22Rv1 (cell line): ENCODE measurements at regions not wholly inside any gene's neighbourhood (a gene's known extent, or its start where the extent isn't known, plus 50 kb on each side); places are given as distances from the start of the nearest gene placed in this dataset.

ENCODE experiments used
- H3K27ac ChIP-seq: fragments of 450-650 bp; 2 replicates; pipeline ENCODE4 v1.5.1; 2017
- ZFX ChIP-seq: fragments of 450-650 bp; IDR thresholded peaks from 2 replicates; pipeline ENCODE4 v1.6.1; 2017; ENCODE audit warnings: antibody characterized with exemption, borderline replicate concordance
- TF ChIP-seq, protein P1 (sequence below): fragments of 450-650 bp; IDR thresholded peaks from 2 replicates; pipeline ENCODE4 v1.5.1; 2017; ENCODE audit warnings: mild to moderate bottlenecking

DNA sequence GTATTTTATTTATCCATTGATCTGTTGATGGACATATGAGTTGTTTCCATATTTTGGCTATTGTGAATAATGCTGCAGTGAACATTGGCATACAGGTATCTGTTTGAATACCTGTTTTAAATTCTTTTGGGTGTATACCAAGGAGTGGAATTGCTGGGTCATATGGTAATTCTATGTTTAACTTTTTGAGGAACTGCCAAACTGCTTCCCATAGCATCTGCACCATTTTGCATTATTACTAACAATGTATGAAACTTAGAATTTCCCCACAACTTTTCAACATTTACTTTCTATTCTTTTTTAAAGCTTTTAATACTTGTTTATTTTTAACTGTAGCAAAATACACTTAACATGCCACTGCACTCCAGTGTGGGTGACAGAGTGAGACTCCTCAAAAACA, 57.0 kb upstream of the MSN start:
- H3K27ac ChIP-seq: no peak overlapping the region
- no peak for TF ChIP-seq ZFX
- TF ChIP-seq, protein P1, sequence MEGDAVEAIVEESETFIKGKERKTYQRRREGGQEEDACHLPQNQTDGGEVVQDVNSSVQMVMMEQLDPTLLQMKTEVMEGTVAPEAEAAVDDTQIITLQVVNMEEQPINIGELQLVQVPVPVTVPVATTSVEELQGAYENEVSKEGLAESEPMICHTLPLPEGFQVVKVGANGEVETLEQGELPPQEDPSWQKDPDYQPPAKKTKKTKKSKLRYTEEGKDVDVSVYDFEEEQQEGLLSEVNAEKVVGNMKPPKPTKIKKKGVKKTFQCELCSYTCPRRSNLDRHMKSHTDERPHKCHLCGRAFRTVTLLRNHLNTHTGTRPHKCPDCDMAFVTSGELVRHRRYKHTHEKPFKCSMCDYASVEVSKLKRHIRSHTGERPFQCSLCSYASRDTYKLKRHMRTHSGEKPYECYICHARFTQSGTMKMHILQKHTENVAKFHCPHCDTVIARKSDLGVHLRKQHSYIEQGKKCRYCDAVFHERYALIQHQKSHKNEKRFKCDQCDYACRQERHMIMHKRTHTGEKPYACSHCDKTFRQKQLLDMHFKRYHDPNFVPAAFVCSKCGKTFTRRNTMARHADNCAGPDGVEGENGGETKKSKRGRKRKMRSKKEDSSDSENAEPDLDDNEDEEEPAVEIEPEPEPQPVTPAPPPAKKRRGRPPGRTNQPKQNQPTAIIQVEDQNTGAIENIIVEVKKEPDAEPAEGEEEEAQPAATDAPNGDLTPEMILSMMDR: no peak

DNA sequence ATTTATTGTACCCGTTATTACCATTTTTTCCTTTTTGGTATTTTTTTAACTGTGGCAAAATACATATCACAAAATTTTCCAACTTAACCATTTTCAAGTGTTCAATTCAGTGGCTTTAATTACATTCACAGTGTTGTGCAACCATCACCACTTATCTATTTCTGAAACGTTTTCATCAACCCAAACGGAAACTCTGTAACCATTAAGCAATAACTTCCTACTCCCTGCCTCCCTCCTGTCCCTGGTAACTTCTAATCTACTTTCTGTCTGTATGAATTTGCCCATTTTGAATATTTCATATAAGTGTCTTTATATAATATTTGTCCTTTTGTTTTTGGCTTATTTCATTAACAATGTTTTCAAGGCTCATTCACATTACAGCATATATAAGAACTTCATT, 57.4 kb upstream of the MSN start:
- TF ChIP-seq, protein P1: no peak
- no peak for TF ChIP-seq ZFX
- H3K27ac ChIP-seq: no peak overlapping the region

GRCh38 chrX:65609237-65609636, 58.2 kb upstream of the MSN start:
- no peak overlapping the region for H3K27ac ChIP-seq
- TF ChIP-seq, protein P1: no peak
- no peak for TF ChIP-seq ZFX

DNA sequence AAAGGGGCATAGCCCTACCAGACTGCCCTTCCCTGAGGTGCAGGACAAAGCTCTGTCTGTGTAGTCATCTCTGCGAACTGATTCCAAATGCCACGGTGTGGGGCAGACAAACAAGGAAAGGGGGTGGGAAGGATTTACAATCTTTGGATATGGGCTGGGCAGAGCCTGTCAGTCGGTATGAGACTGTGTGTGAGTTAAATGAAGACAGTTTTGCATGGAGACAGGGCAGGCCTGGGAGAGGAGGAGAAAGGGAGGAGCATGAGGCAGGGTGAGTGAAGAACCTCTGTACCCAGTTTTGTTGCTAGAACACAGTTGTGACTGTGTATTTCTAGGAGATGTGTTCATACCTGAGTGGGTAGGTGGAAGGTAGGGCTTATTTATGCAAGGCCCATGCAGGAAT, 59.4 kb upstream of the MSN start:
- TF ChIP-seq ZFX: no peak
- TF ChIP-seq, protein P1: no peak
- H3K27ac ChIP-seq: no peak overlapping the region

DNA sequence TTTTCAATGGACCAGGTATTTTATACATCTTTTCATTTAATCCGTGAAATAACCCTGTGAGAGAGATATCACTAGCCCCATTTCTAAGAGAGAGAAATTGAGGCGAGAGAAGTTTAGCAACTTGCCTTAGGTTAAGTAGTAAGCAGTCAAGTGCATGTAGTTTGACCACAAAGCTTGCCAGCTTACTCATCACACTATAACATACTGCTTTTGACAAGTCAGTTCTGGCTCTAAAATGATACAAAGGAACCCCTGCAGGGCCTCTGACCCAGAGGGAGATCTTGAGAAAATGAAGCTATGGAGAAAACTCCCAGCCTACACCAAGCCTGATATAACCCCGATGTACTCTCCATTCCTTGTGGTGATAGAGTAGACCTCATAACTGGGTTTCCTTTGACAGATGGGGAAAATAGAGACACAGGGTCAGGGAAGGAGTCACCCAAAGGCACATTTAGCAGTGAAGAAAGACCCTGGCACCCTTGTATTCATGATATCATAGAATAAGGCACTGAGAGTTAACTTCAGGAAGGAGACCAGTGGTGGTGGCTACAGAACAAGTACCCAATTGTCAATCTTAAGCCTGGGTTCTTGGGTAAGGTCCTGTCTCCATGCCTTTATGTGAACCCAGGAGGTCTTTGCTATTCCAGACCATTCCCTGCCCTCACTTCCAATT, 60.2 kb upstream of the MSN start:
- no peak overlapping the region for H3K27ac ChIP-seq
- TF ChIP-seq, protein P1: no peak
- TF ChIP-seq ZFX: no peak

GRCh38 chrX:65602221-65602560, 65.3 kb upstream of the MSN start:
- no peak overlapping the region for H3K27ac ChIP-seq
- no peak for TF ChIP-seq ZFX
- TF ChIP-seq, protein P1: no peak

- TF ChIP-seq, protein P1: no peak
- TF ChIP-seq ZFX: no peak
- H3K27ac ChIP-seq: no peak overlapping the region
Measured at GRCh38 chrX:65601530-65602220, 65.8 kb upstream of the MSN start.
